MCF 10A (cell line): ENCODE measurements at regions not wholly inside any gene's neighbourhood (a gene's known extent, or its start where the extent isn't known, plus 50 kb on each side); places are given as distances from the start of the nearest gene placed in this dataset.

Experiments
- BruUV-seq: library from RNA; stranded (reverse); fragments of 400-500 nt; replicated peaks from 2 replicates; lab custom pipeline; 2021; lab: Mats Ljungman, UMichigan
- CTCF ChIA-PET: fragments of 300-600 bp; sonication (Branson Sonifier 250); formaldehyde crosslinking; extraction: SDS; loops from one replicate; lab custom pipeline; 2021; ENCODE audit warnings: antibody characterized with exemption, inconsistent platforms; lab: Yijun Ruan, JAX
- POLR2A ChIA-PET: fragments of 300-600, 350-650 bp; sonication (Branson Sonifier 250); formaldehyde crosslinking; extraction: SDS; loops from one replicate; lab custom pipeline; 2020; ENCODE audit warnings: antibody characterized with exemption, inconsistent platforms; lab: Yijun Ruan, JAX
- DNase-seq: peaks from one replicate; pipeline ENCODE4 v3.0.0-alpha.2; 2018; ENCODE audit not compliant: unreplicated experiment
- H3K27ac Mint-ChIP-seq: one replicate; pipeline ENCODE4 v1.8.0; 2022; ENCODE audit warnings: mild to moderate bottlenecking, low read depth, mixed read lengths; ENCODE audit not compliant: unreplicated experiment
- H3K27me3 Mint-ChIP-seq: one replicate; pipeline ENCODE4 v1.8.0; 2022; ENCODE audit warnings: mixed read lengths; ENCODE audit not compliant: insufficient read depth, unreplicated experiment
- H3K36me3 Mint-ChIP-seq: one replicate; pipeline ENCODE4 v1.8.0; 2022; ENCODE audit warnings: mild to moderate bottlenecking, moderate library complexity, mixed read lengths; ENCODE audit not compliant: insufficient read depth, unreplicated experiment
- H3K4me1 Mint-ChIP-seq: one replicate; pipeline ENCODE4 v1.8.0; 2022; ENCODE audit warnings: mixed read lengths; ENCODE audit not compliant: insufficient read depth, unreplicated experiment
- H3K4me3 Mint-ChIP-seq: one replicate; pipeline ENCODE4 v1.8.0; 2022; ENCODE audit warnings: mild to moderate bottlenecking, moderate library complexity, mixed read lengths; ENCODE audit not compliant: unreplicated experiment
- H3K9me3 Mint-ChIP-seq: one replicate; pipeline ENCODE4 v1.8.0; 2022; ENCODE audit warnings: mixed read lengths; ENCODE audit not compliant: unreplicated experiment
- CTCF ChIP-seq: fragments of 200-600 bp; IDR thresholded peaks from one replicate; pipeline ENCODE4 v1.8.0; 2022; ENCODE audit warnings: antibody characterized with exemption, mild to moderate bottlenecking; ENCODE audit not compliant: unreplicated experiment
- intact Hi-C: fragments of 100-400 bp; cut with micrococcal nuclease; formaldehyde crosslinking; loops from 2 replicates; pipeline ENCODE4 v1.14.1; 2022

- peak overlapping the region; percentile 84 for H3K27ac Mint-ChIP-seq
- peak overlapping the region; percentile 99 for H3K4me3 Mint-ChIP-seq
- ChIA-PET CTCF (interaction anchor here (0.9 to 3.5 kb wide), 4 partner anchors 8 to 475 kb away, joined by 3 to 15 read pairs (median 4); no protein-coding TSS in a partner anchor), POLR2A (interaction anchor here (0.7 to 6.2 kb wide), 5 partner anchors 18 to 254 kb away, joined by 3 to 51 read pairs (median 5); no protein-coding TSS in a partner anchor)
- DNase-seq = peak; percentile 45
- intact Hi-C loops = no loop called here
- no peaks in the 10 kb centered on the region for H3K27me3 Mint-ChIP-seq
- peaks cover 33% of the 10 kb centered on the region for H3K4me1 Mint-ChIP-seq
- peaks cover 14% of the 10 kb centered on the region for H3K36me3 Mint-ChIP-seq
- no TSS peak for BruUV-seq
- no peaks in the 10 kb centered on the region for H3K9me3 Mint-ChIP-seq
- TF ChIP-seq CTCF = no peak
Measured at GRCh38 chr9:110048976-110049698, 158.8 kb downstream of the C9orf152 start.

GRCh38 chr9:110049699-110050450, 158.1 kb downstream of the C9orf152 start:
- POLR2A ChIA-PET = interaction anchor here (1.0 to 6.2 kb wide), 4 partner anchors 18 to 139 kb away, joined by 5 to 51 read pairs (median 6); no protein-coding TSS in a partner anchor
- peak overlapping the region; percentile 99 for H3K4me3 Mint-ChIP-seq
- intact Hi-C loops = no loop called here
- no peak for DNase-seq
- peak overlapping the region; percentile 84 for H3K27ac Mint-ChIP-seq
- no TSS peak for BruUV-seq
- no peak for TF ChIP-seq CTCF
- no peaks in the 10 kb centered on the region for H3K9me3 Mint-ChIP-seq
- no peaks in the 10 kb centered on the region for H3K27me3 Mint-ChIP-seq
- H3K4me1 Mint-ChIP-seq = peaks cover 33% of the 10 kb centered on the region
- CTCF ChIA-PET = interaction anchor here (0.6 to 3.5 kb wide), 7 partner anchors 9 to 478 kb away, joined by 3 to 15 read pairs (median 3); no protein-coding TSS in a partner anchor
- H3K36me3 Mint-ChIP-seq = peaks cover 14% of the 10 kb centered on the region

- H3K4me1 Mint-ChIP-seq = peaks cover 33% of the 10 kb centered on the region
- H3K36me3 Mint-ChIP-seq = peaks cover 14% of the 10 kb centered on the region
- no peak for TF ChIP-seq CTCF
- CTCF ChIA-PET = interaction anchor here (0.6 to 3.5 kb wide), 9 partner anchors 10 to 148 kb away, joined by 3 to 15 read pairs (median 5); no protein-coding TSS in a partner anchor
- intact Hi-C loops = loop anchor here (1.0 kb wide), 1 partner anchor 148 kb away; no protein-coding TSS in a partner anchor
- POLR2A ChIA-PET = interaction anchor here (0.6 to 6.2 kb wide), 12 partner anchors 20 to 528 kb away, joined by 3 to 51 read pairs (median 4); partner anchors contain the start of gene TXN
- no peaks in the 10 kb centered on the region for H3K9me3 Mint-ChIP-seq
- H3K4me3 Mint-ChIP-seq = peak overlapping the region; percentile 99
- BruUV-seq = no TSS peak
- peak; percentile 94 for DNase-seq
- no peaks in the 10 kb centered on the region for H3K27me3 Mint-ChIP-seq
- peak overlapping the region; percentile 84 for H3K27ac Mint-ChIP-seq
Measured at GRCh38 chr9:110050925-110051355, 157.0 kb downstream of the C9orf152 start.
